IPS-15b (cell line): ENCODE measurements at regions not wholly inside any gene's neighbourhood (a gene's known extent, or its start where the extent isn't known, plus 50 kb on each side); places are given as distances from the start of the nearest gene placed in this dataset.

Source experiments
- H3K27me3 ChIP-seq: one replicate; pipeline ENCODE4 v1.6.1; 2013; ENCODE audit warnings: low read length; ENCODE audit not compliant: control insufficient read depth, insufficient read depth
- H3K36me3 ChIP-seq: one replicate; pipeline ENCODE4 v1.6.1; 2013; ENCODE audit warnings: low read length; ENCODE audit not compliant: control insufficient read depth, insufficient read depth
- H3K4me1 ChIP-seq: one replicate; pipeline ENCODE4 v1.6.1; 2013; ENCODE audit warnings: mild to moderate bottlenecking, low read length; ENCODE audit not compliant: control insufficient read depth, insufficient read depth
- H3K4me3 ChIP-seq: one replicate; pipeline ENCODE4 v1.5.1; 2013; ENCODE audit warnings: low read depth, low read length
- H3K9ac ChIP-seq: one replicate; pipeline ENCODE4 v1.6.1; 2013; ENCODE audit warnings: low read depth, mild to moderate bottlenecking, low read length
- H3K9me3 ChIP-seq: one replicate; pipeline ENCODE4 v1.6.1; 2013; ENCODE audit warnings: mild to moderate bottlenecking, low read length; ENCODE audit not compliant: control insufficient read depth, insufficient read depth

GRCh38 chr15:94042180-94042928 lies 189.0 kb upstream of the MCTP2 start:
- Histone ChIP-seq H3K9me3 (no peaks in the 10 kb centered on the region), H3K4me3 (no peak overlapping the region), H3K4me1 (no peaks in the 10 kb centered on the region), H3K9ac (no peak overlapping the region), H3K27me3 (no peaks in the 10 kb centered on the region), H3K36me3 (no peaks in the 10 kb centered on the region)

GRCh38 chr15:94041746-94042145 lies 189.6 kb upstream of the MCTP2 start:
- no peaks in the 10 kb centered on the region for H3K4me1 ChIP-seq
- no peak overlapping the region for H3K9ac ChIP-seq
- H3K36me3 ChIP-seq: no peaks in the 10 kb centered on the region
- no peaks in the 10 kb centered on the region for H3K9me3 ChIP-seq
- no peaks in the 10 kb centered on the region for H3K27me3 ChIP-seq
- H3K4me3 ChIP-seq: no peak overlapping the region

- Histone ChIP-seq H3K4me1 (no peaks in the 10 kb centered on the region), H3K9me3 (no peaks in the 10 kb centered on the region), H3K36me3 (no peaks in the 10 kb centered on the region)
Observed at GRCh38 chr15:94040541-94041248, 190.7 kb upstream of the MCTP2 start.

GRCh38 chr15:94036156-94036555 lies 195.2 kb upstream of the MCTP2 start:
- no peaks in the 10 kb centered on the region for H3K36me3 ChIP-seq
- H3K27me3 ChIP-seq: no peaks in the 10 kb centered on the region
- no peaks in the 10 kb centered on the region for H3K4me1 ChIP-seq
- H3K9ac ChIP-seq: no peak overlapping the region
- H3K4me3 ChIP-seq: no peak overlapping the region
- no peaks in the 10 kb centered on the region for H3K9me3 ChIP-seq

More at GRCh38 chr15:94040541-94041248, 190.7 kb upstream of the MCTP2 start:
- Histone ChIP-seq H3K4me3 (no peak overlapping the region), H3K9ac (no peak overlapping the region), H3K27me3 (no peaks in the 10 kb centered on the region)

- no peaks in the 10 kb centered on the region for H3K36me3 ChIP-seq
- no peaks in the 10 kb centered on the region for H3K9me3 ChIP-seq
- no peaks in the 10 kb centered on the region for H3K4me1 ChIP-seq
- no peak overlapping the region for H3K9ac ChIP-seq
- no peak overlapping the region for H3K4me3 ChIP-seq
- H3K27me3 ChIP-seq: no peaks in the 10 kb centered on the region
Observed at GRCh38 chr15:94033683-94034020, 197.7 kb upstream of the MCTP2 start.

GRCh38 chr15:94033014-94033682 lies 198.2 kb upstream of the MCTP2 start:
- Histone ChIP-seq H3K4me3 (no peak overlapping the region), H3K27me3 (no peaks in the 10 kb centered on the region), H3K36me3 (no peaks in the 10 kb centered on the region), H3K9me3 (no peaks in the 10 kb centered on the region), H3K9ac (no peak overlapping the region), H3K4me1 (no peaks in the 10 kb centered on the region)

GRCh38 chr15:94032571-94032970 lies 198.8 kb upstream of the MCTP2 start:
- no peaks in the 10 kb centered on the region for H3K9me3 ChIP-seq
- H3K36me3 ChIP-seq: no peaks in the 10 kb centered on the region
- H3K9ac ChIP-seq: no peak overlapping the region
- H3K4me1 ChIP-seq: no peaks in the 10 kb centered on the region
- H3K4me3 ChIP-seq: no peak overlapping the region
- H3K27me3 ChIP-seq: no peaks in the 10 kb centered on the region

- Histone ChIP-seq H3K4me3 (no peak overlapping the region), H3K4me1 (no peaks in the 10 kb centered on the region), H3K36me3 (no peaks in the 10 kb centered on the region), H3K9ac (no peak overlapping the region), H3K9me3 (no peaks in the 10 kb centered on the region), H3K27me3 (no peaks in the 10 kb centered on the region)
Observed at GRCh38 chr15:94031072-94031471, 200.3 kb upstream of the MCTP2 start.

GRCh38 chr15:94029495-94029894 lies 201.9 kb upstream of the MCTP2 start:
- H3K36me3 ChIP-seq: no peaks in the 10 kb centered on the region
- H3K4me3 ChIP-seq: no peak overlapping the region
- no peaks in the 10 kb centered on the region for H3K27me3 ChIP-seq
- no peaks in the 10 kb centered on the region for H3K4me1 ChIP-seq
- no peak overlapping the region for H3K9ac ChIP-seq
- H3K9me3 ChIP-seq: no peaks in the 10 kb centered on the region

GRCh38 chr15:94028809-94029208 lies 202.6 kb upstream of the MCTP2 start:
- Histone ChIP-seq H3K4me3 (no peak overlapping the region), H3K9ac (no peak overlapping the region), H3K4me1 (no peaks in the 10 kb centered on the region), H3K27me3 (no peaks in the 10 kb centered on the region), H3K9me3 (no peaks in the 10 kb centered on the region), H3K36me3 (no peaks in the 10 kb centered on the region)

- no peaks in the 10 kb centered on the region for H3K36me3 ChIP-seq
- H3K9ac ChIP-seq: no peak overlapping the region
- no peaks in the 10 kb centered on the region for H3K4me1 ChIP-seq
- H3K9me3 ChIP-seq: no peaks in the 10 kb centered on the region
- H3K4me3 ChIP-seq: no peak overlapping the region
- H3K27me3 ChIP-seq: no peaks in the 10 kb centered on the region
Observed at GRCh38 chr15:94028121-94028520, 203.2 kb upstream of the MCTP2 start.

GRCh38 chr15:94027581-94027980 lies 203.8 kb upstream of the MCTP2 start:
- Histone ChIP-seq H3K36me3 (no peaks in the 10 kb centered on the region), H3K4me3 (no peak overlapping the region), H3K4me1 (no peaks in the 10 kb centered on the region), H3K9ac (no peak overlapping the region), H3K27me3 (no peaks in the 10 kb centered on the region), H3K9me3 (no peaks in the 10 kb centered on the region)
